NCI-H1105 treated with DMSO at 0.1 percent for 48 hours (cell line): ENCODE measurements at regions not wholly inside any gene's neighbourhood (a gene's known extent, or its start where the extent isn't known, plus 50 kb on each side); places are given as distances from the start of the nearest gene placed in this dataset.

Experiments used
- DNase-seq: peaks from one replicate; lab custom pipeline; 2025; lab: John Stamatoyannopoulos, UW

- peak; percentile 4 for DNase-seq
Observed at GRCh38 chr2:13014783-13015182, 298.0 kb downstream of the TRIB2 start.

DNA sequence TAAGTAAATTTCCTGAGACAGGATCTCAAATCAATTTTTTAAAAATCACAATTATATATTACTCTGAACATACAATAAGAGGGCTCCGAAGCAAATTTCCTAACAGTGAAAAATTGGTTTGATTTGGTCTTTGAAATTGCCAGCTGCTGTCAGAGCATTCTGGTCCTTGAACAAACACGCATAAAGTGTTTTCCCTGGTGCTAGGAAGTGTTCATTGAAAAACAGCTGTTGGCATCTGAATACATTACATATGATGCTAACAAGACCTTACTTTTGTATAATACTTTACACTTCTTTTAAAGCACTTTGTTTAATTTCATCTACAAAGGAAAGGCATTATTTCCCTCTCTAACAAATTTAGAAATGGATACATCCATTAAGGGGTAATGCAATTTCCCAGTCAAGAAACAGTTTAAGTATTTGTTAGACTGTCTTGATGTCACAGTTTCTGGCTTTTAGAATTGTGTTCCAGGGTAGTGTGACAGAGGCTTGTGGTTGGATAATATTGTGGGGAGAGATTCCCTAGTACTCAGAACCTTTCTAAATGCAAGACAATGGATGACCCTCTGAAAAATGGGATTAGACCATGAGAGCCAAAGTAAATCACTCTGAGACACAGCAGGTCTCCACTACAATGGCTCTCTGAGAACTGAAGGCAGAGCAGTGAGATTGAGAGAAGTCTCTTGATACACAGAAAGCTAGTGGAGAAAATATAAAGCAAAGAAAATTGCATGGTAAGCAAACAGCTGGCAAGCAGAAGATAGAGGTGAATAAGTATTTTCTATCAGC, 299.0 kb downstream of the TRIB2 start:
- peak; percentile 18 for DNase-seq

DNA sequence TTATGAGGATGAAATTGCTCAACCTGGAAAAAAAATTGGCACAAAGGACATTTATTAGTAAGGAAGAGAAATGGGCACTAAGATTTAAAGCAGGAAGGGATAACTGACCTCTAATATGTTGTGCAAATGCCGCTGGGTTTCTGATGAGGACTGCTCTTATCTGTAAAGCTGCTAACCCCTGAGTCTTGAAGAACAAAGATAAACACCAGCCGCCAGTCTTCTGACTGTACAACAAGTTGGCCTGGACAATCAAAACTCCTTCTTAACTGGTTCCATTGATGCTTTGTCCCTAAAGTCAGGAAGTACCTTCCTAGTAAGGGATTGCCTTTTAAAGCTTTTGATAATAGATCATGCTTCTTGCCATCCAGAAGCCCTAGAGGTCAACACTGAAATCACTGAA, 301.8 kb downstream of the TRIB2 start:
- no peak for DNase-seq

DNA sequence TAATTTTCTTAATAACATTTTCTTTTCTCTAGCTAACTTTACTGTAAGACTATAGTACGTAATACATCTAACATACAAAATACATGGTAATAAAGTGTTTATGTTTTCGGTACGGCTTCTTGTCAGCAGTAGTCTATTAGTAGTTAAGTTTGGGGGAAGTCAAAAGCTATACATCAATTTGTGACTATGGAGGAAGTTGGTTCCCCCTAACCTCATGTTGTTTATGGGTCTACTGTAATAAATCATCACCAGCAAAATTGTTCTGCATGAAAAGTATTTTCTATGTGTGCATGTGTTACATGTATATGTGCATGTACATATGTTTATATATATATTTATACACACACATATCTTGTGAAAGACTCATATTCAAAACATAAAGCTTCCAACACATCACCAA, 303.0 kb downstream of the TRIB2 start:
- no peak for DNase-seq

- DNase-seq, result no peak
Observed at GRCh38 chr2:13020469-13020868, 303.7 kb downstream of the TRIB2 start.

GRCh38 chr2:13021470-13021957, 304.8 kb downstream of the TRIB2 start:
- no peak for DNase-seq

- DNase-seq, result no peak
Observed at GRCh38 chr2:13030606-13031005, 313.9 kb downstream of the TRIB2 start.

- DNase-seq, result no peak
Observed at GRCh38 chr2:13034861-13035260, 318.1 kb downstream of the TRIB2 start.

- DNase-seq, result no peak
Observed at GRCh38 chr2:13035866-13036265, 319.1 kb downstream of the TRIB2 start.

GRCh38 chr2:13040043-13040442, 323.3 kb downstream of the TRIB2 start:
- no peak for DNase-seq

DNA sequence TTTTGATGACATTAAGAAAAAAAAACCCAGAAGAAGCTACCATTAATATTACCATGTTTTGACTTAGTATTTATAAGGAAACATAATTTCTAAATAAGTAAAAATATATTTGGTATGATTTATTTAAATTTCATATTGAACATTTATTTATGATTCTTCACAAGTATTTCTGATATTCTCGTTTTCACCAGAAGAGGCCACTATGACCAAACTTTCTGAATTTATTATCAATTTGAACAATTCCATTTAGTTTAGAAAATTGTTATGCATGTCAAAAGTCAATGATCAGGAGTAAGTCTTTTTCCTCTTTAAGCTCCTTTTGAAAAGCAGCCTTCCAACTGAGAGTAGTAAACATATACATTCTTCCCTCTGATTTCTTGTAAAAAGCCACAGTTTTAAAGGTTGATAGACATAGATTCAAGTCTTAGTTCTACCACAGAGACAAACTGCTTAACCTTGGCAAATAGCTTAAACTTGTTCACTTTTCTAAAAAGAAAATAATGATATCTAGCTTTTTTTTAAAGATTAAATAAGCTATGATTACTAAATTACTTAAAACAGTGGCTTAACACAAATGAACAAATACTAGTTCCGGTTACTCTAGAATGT, 329.9 kb downstream of the TRIB2 start:
- peak; percentile 5 for DNase-seq

DNA sequence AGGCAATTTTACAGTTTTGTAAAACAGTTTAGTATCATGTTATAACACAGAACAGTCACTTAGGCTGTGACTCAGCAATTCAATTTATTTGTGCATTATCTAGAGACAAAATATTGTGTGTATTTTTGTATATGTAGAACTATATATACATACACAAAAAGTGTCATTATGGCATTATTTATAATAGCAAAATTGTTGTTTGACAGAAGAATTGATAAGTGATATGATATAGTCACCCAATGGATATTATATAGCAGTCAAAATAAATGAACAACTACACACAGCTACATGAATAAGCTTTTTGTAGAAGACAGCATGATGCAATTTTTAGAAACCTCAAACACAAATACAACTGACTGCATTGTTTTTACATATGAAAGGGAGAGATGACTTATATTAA, 334.0 kb downstream of the TRIB2 start:
- no peak for DNase-seq

DNA sequence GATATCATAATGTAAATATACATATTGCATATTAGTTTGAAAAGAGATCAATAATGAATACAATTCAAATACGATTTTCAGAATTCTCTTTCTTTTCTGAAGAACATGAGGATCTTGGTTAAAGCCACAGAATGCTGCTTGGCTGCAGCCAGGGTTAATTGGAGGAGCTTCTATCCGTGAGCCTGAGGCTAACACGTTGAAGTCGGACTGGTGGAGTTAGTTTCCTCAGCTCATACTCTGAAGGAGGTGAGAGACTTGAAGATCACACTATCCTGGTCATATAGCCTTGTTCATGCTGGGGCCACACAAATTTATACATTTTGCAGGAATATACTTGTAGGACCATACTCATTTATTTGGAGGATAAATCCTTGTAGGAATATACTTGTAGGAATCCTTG, 335.8 kb downstream of the TRIB2 start:
- DNase-seq, result no peak

- peak; percentile 33 for DNase-seq
Observed at GRCh38 chr2:13056259-13056843, 339.6 kb downstream of the TRIB2 start.

DNA sequence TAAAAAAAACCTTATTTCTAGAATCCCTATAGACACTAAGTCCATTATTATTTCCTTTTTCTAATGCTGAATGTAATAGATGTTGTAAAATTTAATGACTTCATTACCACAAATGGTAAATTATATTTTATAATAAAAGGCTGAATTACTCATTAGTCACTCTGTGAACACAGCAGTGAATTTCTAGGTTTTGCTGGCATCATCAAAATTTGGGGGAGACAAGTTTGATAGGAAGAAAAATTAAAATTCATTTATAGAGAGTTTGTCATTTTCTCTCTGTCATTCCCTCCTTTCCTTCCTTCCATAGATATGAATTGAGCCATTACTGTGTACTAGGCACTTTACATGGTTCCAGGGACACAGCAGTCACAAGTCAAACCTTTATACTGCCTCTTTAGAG, 340.9 kb downstream of the TRIB2 start:
- no peak for DNase-seq

- no peak for DNase-seq
Observed at GRCh38 chr2:13066676-13067075, 349.9 kb downstream of the TRIB2 start.

DNA sequence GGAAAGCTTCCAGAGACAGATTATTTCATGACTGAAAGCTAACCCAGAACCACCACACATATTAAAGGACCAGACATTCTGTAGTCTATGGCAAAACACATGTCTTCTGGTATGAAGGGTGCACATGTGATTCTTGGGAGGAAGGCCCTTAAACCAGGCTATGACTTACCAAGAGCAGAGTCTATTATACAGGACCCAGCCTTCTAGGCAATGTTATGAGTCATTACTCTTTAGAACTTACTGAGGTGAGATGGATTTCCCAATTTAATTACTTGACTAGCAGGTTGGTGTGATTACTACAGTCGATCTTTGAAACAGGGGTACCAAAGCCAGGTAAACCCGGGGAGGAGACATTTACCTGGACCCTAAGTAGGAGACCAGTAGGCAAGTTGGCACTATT, 350.8 kb downstream of the TRIB2 start:
- no peak for DNase-seq

DNA sequence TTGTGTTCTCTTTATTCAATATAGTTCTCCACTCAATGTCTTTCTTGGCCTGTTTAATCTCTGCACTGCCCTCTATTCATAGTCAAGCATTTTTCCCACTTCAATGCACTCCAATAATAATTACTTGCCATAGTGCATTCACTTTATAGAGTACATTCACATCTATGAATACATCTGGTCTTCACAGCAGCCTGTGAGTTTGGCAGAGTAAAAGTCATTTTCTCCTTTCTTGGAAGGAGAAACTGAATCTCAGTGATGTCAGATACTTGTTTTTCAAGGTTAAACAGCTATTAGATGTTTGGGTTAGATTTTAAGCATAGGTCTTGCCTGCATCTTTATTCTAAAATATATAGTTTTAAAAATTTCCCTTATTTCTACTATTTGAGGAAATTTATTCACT, 373.2 kb downstream of the TRIB2 start:
- DNase-seq, result peak; percentile 32

DNA sequence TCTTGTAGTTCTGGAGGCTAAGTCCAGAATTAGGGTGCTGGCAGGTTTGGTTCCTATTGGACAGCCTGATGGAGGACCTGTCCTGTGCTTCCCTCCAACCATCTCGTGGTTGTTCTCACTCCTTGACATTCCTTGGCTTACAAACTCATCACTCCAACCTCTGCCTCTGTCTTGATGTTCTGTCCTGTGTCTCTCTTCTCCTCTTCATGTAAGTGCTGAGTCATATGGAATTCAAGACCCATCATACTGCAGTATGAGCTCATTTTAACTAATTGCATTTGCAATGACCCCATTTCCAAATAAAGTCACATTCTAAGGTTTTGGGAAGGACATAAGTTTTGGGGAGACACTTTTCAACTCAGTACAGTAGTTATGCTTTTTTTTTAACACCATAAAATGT, 374.7 kb downstream of the TRIB2 start:
- no peak for DNase-seq

GRCh38 chr2:13091861-13092378, 375.2 kb downstream of the TRIB2 start:
- no peak for DNase-seq

- no peak for DNase-seq
Observed at GRCh38 chr2:13093416-13093991, 376.8 kb downstream of the TRIB2 start.

GRCh38 chr2:13102397-13103063, 385.8 kb downstream of the TRIB2 start:
- DNase-seq, result no peak
